ENCODE measurements at regions not wholly inside any gene's neighbourhood (a gene's known extent, or its start where the extent isn't known, plus 50 kb on each side); places are given as distances from the start of the nearest gene placed in this dataset.

- Histone ChIP-seq H3K27ac (ENCODE audit: low read length) (no peak overlapping the region), H3K36me3 (ENCODE audit: low read depth, low read length) (no peaks in the 10 kb centered on the region), H3F3A (ENCODE audit: low read length, unreplicated experiment) (no peaks in the 10 kb centered on the region), H2AFZ (ENCODE audit: low read length) (no peak overlapping the region), H4K20me1 (ENCODE audit: low read length) (no peaks in the 10 kb centered on the region), H3K4me2 (ENCODE audit: low read length) (no peak overlapping the region), H3K9ac (ENCODE audit: low read length) (no peak overlapping the region), H3K4me3 (ENCODE audit: low read length) (no peak overlapping the region), H3K79me2 (ENCODE audit: low read length) (no peaks in the 10 kb centered on the region), H3K4me1 (ENCODE audit: insufficient read depth, low read length) (no peaks in the 10 kb centered on the region), H3K9me3 (ENCODE audit: low read length) (no peaks in the 10 kb centered on the region), H3K27me3 (ENCODE audit: low read length) (no peaks in the 10 kb centered on the region), H3K9me2 (replicated peaks; ENCODE audit: low read length) (no peaks in the 10 kb centered on the region)
- ATAC-seq: no peak
- BruUV-seq (replicated peaks): no TSS peak
- intact Hi-C loops (cut with micrococcal nuclease): no loop called here
- TF ChIP-seq EZH2phosphoT487 (IDR thresholded peaks at IDR 0.05; ENCODE audit: borderline replicate concordance, low read length): no peak
- TF ChIP-seq CTCF (conservative IDR thresholded peaks at IDR 0.05; ENCODE audit: low read depth, low read length): no peak
- no peak for TF ChIP-seq EZH2 (IDR thresholded peaks at IDR 0.05; ENCODE audit: low read length, unreplicated experiment)
- DNase-seq: no peak
- ChIA-PET CTCF (no interaction called here), POLR2A (ENCODE audit: unreplicated experiment) (no interaction called here)
Measured at GRCh38 chr20:40572251-40572650, 116.8 kb downstream of the MAFB start.

- no peaks in the 10 kb centered on the region for H3K79me2 ChIP-seq (ENCODE audit: low read length)
- no peak for DNase-seq
- no TSS peak for BruUV-seq (replicated peaks)
- H2AFZ ChIP-seq (ENCODE audit: low read length): no peak overlapping the region
- no peak overlapping the region for H3K4me3 ChIP-seq (ENCODE audit: low read length)
- TF ChIP-seq EZH2 (IDR thresholded peaks at IDR 0.05; ENCODE audit: low read length, unreplicated experiment) (no peak), CTCF (conservative IDR thresholded peaks at IDR 0.05; ENCODE audit: low read depth, low read length) (no peak), EZH2phosphoT487 (IDR thresholded peaks at IDR 0.05; ENCODE audit: borderline replicate concordance, low read length) (no peak)
- no peaks in the 10 kb centered on the region for H3K4me1 ChIP-seq (ENCODE audit: insufficient read depth, low read length)
- no peak overlapping the region for H3K4me2 ChIP-seq (ENCODE audit: low read length)
- intact Hi-C loops (cut with micrococcal nuclease): no loop called here
- no peaks in the 10 kb centered on the region for H3K9me2 ChIP-seq (replicated peaks; ENCODE audit: low read length)
- POLR2A ChIA-PET (ENCODE audit: unreplicated experiment): no interaction called here
- CTCF ChIA-PET: no interaction called here
- no peaks in the 10 kb centered on the region for H3K36me3 ChIP-seq (ENCODE audit: low read depth, low read length)
- H3K9me3 ChIP-seq (ENCODE audit: low read length): no peaks in the 10 kb centered on the region
- no peak overlapping the region for H3K27ac ChIP-seq (ENCODE audit: low read length)
- H4K20me1 ChIP-seq (ENCODE audit: low read length): no peaks in the 10 kb centered on the region
- H3F3A ChIP-seq (ENCODE audit: low read length, unreplicated experiment): no peaks in the 10 kb centered on the region
- no peak overlapping the region for H3K9ac ChIP-seq (ENCODE audit: low read length)
- no peak for ATAC-seq
- H3K27me3 ChIP-seq (ENCODE audit: low read length): no peaks in the 10 kb centered on the region
Measured at GRCh38 chr20:40571639-40572038, 117.4 kb downstream of the MAFB start.

- POLR2A ChIA-PET (ENCODE audit: unreplicated experiment): no interaction called here
- TF ChIP-seq CTCF (conservative IDR thresholded peaks at IDR 0.05; ENCODE audit: low read depth, low read length) (no peak), EZH2 (IDR thresholded peaks at IDR 0.05; ENCODE audit: low read length, unreplicated experiment) (no peak), EZH2phosphoT487 (IDR thresholded peaks at IDR 0.05; ENCODE audit: borderline replicate concordance, low read length) (no peak)
Measured at GRCh38 chr20:40568200-40568599, 120.8 kb downstream of the MAFB start.

More at GRCh38 chr20:40568200-40568599, 120.8 kb downstream of the MAFB start:
- intact Hi-C loops (cut with micrococcal nuclease): no loop called here
- CTCF ChIA-PET: no interaction called here
- ATAC-seq (no peak), DNase-seq (no peak)
- 0 out of 2 replicates have a peak, but pooled peaks cover 8% of the 10 kb centered on the region for H3K4me1 ChIP-seq (ENCODE audit: insufficient read depth, low read length)
- H3K27me3 ChIP-seq (ENCODE audit: low read length): no peaks in the 10 kb centered on the region
- no TSS peak for BruUV-seq (replicated peaks)
- no peak overlapping the region for H3K4me3 ChIP-seq (ENCODE audit: low read length)
- H3K9me2 ChIP-seq (replicated peaks; ENCODE audit: low read length): no peaks in the 10 kb centered on the region
- no peaks in the 10 kb centered on the region for H3K9me3 ChIP-seq (ENCODE audit: low read length)
- H3K9ac ChIP-seq (ENCODE audit: low read length): no peak overlapping the region
- H3K36me3 ChIP-seq (ENCODE audit: low read depth, low read length): no peaks in the 10 kb centered on the region
- no peaks in the 10 kb centered on the region for H3K79me2 ChIP-seq (ENCODE audit: low read length)
- H3F3A ChIP-seq (ENCODE audit: low read length, unreplicated experiment): no peaks in the 10 kb centered on the region
- no peaks in the 10 kb centered on the region for H4K20me1 ChIP-seq (ENCODE audit: low read length)
- no peak overlapping the region for H3K4me2 ChIP-seq (ENCODE audit: low read length)
- no peak overlapping the region for H2AFZ ChIP-seq (ENCODE audit: low read length)
- no peak overlapping the region for H3K27ac ChIP-seq (ENCODE audit: low read length)
